ENCODE measurements at regions not wholly inside any gene's neighbourhood (a gene's known extent, or its start where the extent isn't known, plus 50 kb on each side); places are given as distances from the start of the nearest gene placed in this dataset.
A peak's percentile ranks its signal among the peaks of the same experiment; 100 is the strongest.

DNA sequence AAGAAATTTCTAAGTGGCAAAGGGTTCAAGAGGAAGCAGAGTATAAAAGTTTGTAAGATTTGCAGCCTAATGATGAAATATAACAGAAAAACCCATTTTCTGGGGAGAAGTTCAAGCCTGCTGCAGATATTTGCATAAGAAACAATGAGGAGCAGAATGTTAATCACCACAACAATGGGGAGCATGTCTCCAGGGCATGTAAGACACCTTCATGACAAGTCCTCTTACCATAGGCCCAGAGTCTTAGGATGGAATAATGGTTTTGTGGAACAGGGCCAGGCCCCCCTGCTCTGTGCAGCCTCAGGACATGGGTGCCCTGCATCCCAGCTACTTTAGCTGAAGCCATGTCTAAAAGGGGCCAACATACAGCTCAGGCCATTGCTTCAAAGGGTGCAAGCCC is 809.0 kb upstream of the SLITRK5 start:
- ATAC-seq (no peak), FAIRE-seq (no peak), DNase-seq (no peak)
- Histone ChIP-seq H3K36me3 (no peaks in the 10 kb centered on the region), H3K4me3 (no peak overlapping the region), H3K27me3 (no peaks in the 10 kb centered on the region), H3K9me3 (no peaks in the 10 kb centered on the region), H3K27ac (no peak overlapping the region), H3K4me1 (no peaks in the 10 kb centered on the region)
- intact Hi-C loops (cut with DNase I), result no loop called here
- TF ChIP-seq, protein P1, sequence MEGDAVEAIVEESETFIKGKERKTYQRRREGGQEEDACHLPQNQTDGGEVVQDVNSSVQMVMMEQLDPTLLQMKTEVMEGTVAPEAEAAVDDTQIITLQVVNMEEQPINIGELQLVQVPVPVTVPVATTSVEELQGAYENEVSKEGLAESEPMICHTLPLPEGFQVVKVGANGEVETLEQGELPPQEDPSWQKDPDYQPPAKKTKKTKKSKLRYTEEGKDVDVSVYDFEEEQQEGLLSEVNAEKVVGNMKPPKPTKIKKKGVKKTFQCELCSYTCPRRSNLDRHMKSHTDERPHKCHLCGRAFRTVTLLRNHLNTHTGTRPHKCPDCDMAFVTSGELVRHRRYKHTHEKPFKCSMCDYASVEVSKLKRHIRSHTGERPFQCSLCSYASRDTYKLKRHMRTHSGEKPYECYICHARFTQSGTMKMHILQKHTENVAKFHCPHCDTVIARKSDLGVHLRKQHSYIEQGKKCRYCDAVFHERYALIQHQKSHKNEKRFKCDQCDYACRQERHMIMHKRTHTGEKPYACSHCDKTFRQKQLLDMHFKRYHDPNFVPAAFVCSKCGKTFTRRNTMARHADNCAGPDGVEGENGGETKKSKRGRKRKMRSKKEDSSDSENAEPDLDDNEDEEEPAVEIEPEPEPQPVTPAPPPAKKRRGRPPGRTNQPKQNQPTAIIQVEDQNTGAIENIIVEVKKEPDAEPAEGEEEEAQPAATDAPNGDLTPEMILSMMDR (IDR thresholded peaks at IDR 0.05), result no peak

DNA sequence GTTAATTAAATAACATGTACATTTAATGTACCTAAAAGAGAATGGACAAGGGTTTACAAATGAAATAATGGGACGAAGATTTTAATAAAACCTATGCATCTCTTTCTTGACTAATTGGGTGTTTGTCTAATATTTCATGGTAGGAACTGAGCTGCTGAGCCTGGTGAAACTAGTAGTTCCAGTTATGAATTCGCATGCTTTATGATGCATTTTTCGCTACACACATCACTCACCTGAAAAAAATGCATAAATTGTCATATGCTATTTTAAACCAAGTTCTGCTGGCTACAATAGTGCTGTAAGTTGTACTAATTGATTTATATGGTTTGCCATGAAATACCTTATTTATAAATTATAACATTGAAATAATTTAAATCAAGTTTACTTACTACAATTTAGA is 806.8 kb upstream of the SLITRK5 start:
- intact Hi-C loops (cut with DNase I), result no loop called here

DNA sequence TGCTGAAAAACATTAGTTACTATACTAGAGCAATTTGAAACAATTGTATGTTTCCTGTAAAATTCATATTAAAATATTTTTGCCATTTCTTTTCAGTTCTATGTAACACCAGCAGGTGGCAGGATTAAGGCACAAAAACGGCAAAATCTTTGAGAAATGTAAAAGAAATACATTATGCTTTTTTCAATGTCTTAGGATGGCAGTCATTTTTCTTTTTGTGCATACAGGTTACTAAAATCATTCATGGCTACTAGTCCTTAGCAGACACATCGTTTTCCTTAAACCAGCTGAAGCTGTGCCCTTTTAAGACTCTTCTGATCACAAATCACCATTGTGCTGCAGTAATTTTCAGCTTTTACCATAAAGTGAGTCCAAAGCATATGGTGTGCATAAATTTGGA is 800.7 kb upstream of the SLITRK5 start:
- H3K4me3 ChIP-seq, result no peak overlapping the region
- H3K27ac ChIP-seq, result no peak overlapping the region
- intact Hi-C loops (cut with DNase I), result loop anchor here in 1 of 3 donors (10.0 kb wide), 1 partner anchor 404 kb away; no protein-coding TSS in a partner anchor
- H3K9me3 ChIP-seq, result no peaks in the 10 kb centered on the region
- TF ChIP-seq, protein P1 (IDR thresholded peaks at IDR 0.05), result peak; percentile 20 to 58 (median 54)
- no peaks in the 10 kb centered on the region for H3K4me1 ChIP-seq
- 1 to 2% methylated on average over 2 of the region's 2 CpGs for WGBS, 2 donors
- no peak for ATAC-seq
- no peaks in the 10 kb centered on the region for H3K36me3 ChIP-seq
- DNase-seq, result no peak
- peak; percentile 68 for FAIRE-seq
- H3K27me3 ChIP-seq, result no peaks in the 10 kb centered on the region

More for the DNA sequence above, 806.8 kb upstream of the SLITRK5 start:
- no peaks in the 10 kb centered on the region for H3K9me3 ChIP-seq
- no peak overlapping the region for H3K27ac ChIP-seq
- DNase-seq, result no peak
- FAIRE-seq, result no peak
- no peak for ATAC-seq
- H3K36me3 ChIP-seq, result no peaks in the 10 kb centered on the region
- TF ChIP-seq, protein P1 (IDR thresholded peaks at IDR 0.05), result no peak
- no peaks in the 10 kb centered on the region for H3K4me1 ChIP-seq
- H3K4me3 ChIP-seq, result no peak overlapping the region
- WGBS, 2 donors, result 77 to 80% methylated on average over 3 of the region's 3 CpGs
- no peaks in the 10 kb centered on the region for H3K27me3 ChIP-seq

DNA sequence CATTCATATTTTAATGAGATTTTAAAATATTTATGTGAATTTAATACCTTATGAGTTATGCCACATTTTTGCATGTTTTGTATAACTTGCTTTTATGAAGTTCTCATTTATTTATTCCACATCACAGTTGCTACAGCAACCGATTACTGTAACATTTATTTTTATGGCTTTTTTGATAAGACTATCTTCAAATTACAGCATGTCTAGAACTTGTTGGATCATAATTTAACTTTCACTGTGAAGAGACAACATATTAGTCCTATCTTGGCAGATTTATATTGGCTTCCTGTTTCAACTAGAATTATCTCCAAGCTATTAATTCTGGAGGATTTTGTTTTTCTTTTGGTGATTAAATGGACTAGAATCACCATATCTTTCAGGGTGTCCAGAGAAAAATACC is 793.7 kb upstream of the SLITRK5 start:
- Histone ChIP-seq H3K27me3 (no peaks in the 10 kb centered on the region), H3K36me3 (no peaks in the 10 kb centered on the region), H3K4me1 (no peaks in the 10 kb centered on the region), H3K27ac (no peak overlapping the region), H3K9me3 (no peaks in the 10 kb centered on the region), H3K4me3 (no peak overlapping the region)
- FAIRE-seq (no peak), DNase-seq (no peak), ATAC-seq (no peak)
- intact Hi-C loops (cut with DNase I), result loop anchor here in 1 of 3 donors (10.0 kb wide), 1 partner anchor 397 kb away; no protein-coding TSS in a partner anchor
- TF ChIP-seq, protein P1 (IDR thresholded peaks at IDR 0.05), result no peak
- 17 to 24% methylated on average over 1 of the region's 1 CpG for WGBS, 2 donors

DNA sequence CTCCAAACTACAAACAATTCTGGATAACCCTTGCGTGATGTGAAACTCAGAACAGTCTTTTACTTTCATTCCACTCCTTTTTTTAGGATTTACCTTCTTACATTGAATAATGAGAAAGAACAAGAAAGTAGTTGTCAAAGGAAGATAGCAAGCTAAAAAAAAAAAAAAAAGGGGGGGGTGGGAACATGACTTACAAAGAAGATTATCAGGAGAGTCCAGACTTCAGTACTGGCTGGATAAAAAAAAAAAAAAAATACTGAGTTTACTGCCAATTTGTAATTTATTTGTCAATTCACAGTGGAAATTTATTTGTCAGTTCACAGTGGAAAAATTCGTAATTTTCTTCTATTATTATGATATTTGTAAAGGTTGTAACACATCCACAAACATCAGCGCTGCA is 792.4 kb upstream of the SLITRK5 start:
- intact Hi-C loops (cut with DNase I), result loop anchor here in 1 of 3 donors (10.0 kb wide), 1 partner anchor 396 kb away; no protein-coding TSS in a partner anchor

More for the DNA sequence above, 792.4 kb upstream of the SLITRK5 start:
- DNase-seq (no peak), FAIRE-seq (no peak), ATAC-seq (no peak)
- H3K36me3 ChIP-seq, result no peaks in the 10 kb centered on the region
- H3K4me3 ChIP-seq, result no peak overlapping the region
- H3K9me3 ChIP-seq, result no peaks in the 10 kb centered on the region
- TF ChIP-seq, protein P1 (IDR thresholded peaks at IDR 0.05), result no peak
- H3K4me1 ChIP-seq, result no peaks in the 10 kb centered on the region
- WGBS, 2 donors, result 72 to 81% methylated on average over 3 of the region's 3 CpGs
- H3K27me3 ChIP-seq, result no peaks in the 10 kb centered on the region
- H3K27ac ChIP-seq, result no peak overlapping the region
